ENCODE measurements at regions not wholly inside any gene's neighbourhood (a gene's known extent, or its start where the extent isn't known, plus 50 kb on each side); places are given as distances from the start of the nearest gene placed in this dataset.
"Not testable (repeated sequence)": the region's sequence is repeated elsewhere in the genome, so short reads cannot be mapped to it uniquely, and the experiment has no call there.

- DNase-seq (ENCODE audit: low spot score) = no peak
Measured at GRCh38 chrX:13381514-13381913, 61.7 kb upstream of the ATXN3L start.

DNA sequence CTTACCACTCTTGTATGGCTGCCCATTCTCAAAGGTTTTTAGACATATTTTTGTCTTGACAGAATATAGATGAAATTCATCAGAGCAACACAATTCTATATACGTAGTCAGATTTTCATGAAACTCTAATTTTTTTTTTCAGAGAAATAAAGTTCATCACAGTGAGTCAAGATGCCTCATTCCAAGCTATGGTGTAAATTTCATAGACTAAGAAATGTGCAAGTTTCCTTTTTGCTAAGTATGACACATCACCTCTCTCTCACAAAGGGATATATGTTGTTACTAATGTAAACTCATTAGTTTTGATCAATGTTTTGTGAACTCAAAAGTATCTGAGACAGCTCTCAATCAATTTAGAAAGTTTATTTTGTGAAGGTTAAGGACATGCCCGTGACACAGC lies 60.4 kb upstream of the ATXN3L start:
- no peak for DNase-seq (ENCODE audit: low spot score)

GRCh38 chrX:13378562-13379518 lies 59.0 kb upstream of the ATXN3L start:
- DNase-seq (ENCODE audit: low spot score) = not testable (repeated sequence)

- no peak for DNase-seq (ENCODE audit: low spot score)
Measured at GRCh38 chrX:13377550-13377934, 57.7 kb upstream of the ATXN3L start.

GRCh38 chrX:13376857-13377549 lies 57.1 kb upstream of the ATXN3L start:
- no peak for DNase-seq (ENCODE audit: low spot score)

DNA sequence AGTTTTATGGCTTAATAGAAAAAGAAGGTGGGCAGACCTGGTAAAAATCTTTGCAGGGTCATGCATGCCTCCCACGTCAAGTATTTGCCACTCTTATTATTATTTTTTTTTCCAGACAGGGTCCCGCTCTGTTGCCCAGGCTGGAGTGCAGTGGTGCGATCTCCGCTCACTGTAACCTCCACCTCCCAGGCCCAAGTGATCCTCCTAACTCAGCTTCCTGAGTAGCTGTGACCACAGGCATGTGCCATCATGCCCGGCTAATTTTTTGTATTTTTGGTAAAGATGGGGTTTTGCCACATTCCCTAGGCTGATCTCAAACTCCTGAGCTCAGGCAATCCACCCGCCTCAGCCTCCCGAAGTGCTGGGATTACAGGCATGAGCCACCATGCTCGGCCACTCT lies 55.7 kb upstream of the ATXN3L start:
- DNase-seq (ENCODE audit: low spot score) = not testable (repeated sequence)

DNA sequence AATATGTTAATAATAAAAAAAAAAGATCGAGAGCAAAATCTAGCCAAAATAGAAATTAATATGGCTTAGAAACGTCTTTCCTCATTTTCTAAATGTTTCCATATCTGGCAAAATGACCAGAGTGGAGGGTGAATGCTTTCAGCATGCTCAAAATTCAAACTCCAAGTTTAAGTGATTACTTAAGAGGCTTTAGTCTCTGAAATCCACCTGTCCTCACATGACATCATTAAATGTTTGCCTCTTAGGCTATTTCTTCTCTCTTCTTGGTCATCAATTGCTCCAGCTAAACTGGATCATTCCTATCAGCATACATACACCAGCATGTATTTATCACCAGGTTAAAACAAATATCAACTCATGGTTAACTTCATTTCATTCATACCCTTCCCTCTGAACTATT lies 54.5 kb upstream of the ATXN3L start:
- no peak for DNase-seq (ENCODE audit: low spot score)

GRCh38 chrX:13373431-13374187 lies 53.8 kb upstream of the ATXN3L start:
- no peak for DNase-seq (ENCODE audit: low spot score)

DNA sequence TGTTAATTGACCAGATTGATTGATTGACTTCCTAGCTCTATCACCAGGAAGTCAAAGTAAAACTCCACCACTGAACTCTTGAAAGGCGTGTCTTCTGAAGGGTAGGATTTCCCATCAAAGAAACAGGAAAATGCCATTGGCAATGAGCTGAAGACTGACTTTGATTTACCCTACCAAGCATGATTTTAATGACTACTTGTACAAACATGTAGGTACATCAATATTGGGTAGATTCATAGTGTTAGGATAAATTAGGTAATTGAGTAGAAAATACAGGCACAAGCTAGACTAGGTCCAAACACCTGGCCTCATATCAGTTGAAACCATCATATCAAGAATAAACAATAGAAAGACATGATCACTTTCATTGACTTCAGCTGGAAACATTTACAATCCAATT lies 53.2 kb upstream of the ATXN3L start:
- no peak for DNase-seq (ENCODE audit: low spot score)

DNA sequence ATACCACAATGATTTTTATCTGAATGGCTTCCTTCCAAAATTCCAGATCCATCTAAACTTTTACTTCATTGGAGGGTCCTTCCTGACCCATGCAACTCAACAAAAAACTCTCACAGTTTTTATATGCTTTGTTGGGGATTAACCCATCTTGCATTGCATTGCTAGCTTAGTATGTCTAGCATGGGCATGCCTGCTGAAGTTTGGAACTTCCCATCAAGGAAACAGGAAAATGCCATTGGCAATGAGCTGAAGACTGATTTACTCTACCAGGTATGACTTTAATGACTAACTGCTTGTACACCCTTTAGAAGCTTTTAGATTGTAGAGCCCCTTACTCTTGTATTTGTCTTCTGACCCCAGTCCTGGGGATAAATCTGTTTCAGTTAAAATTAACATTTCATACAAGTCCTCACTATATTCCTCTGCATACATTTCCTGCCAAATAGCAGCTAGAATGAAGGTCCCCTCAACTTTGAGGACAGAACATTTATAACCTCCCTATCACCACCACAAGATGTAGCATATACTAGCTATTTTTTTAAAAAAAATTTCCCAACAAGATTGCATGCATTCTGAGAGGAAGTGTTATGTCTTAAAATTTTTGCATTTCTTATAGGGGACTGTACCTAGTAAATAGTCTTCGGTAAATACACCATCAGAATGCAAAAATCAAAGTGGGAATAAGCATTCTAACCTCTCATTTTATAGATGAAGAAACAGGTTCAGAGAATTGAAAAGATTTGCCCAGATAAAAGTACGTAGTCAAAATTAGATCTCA lies 52.5 kb upstream of the ATXN3L start:
- no peak for DNase-seq (ENCODE audit: low spot score)

- no peak for DNase-seq (ENCODE audit: low spot score)
Measured at GRCh38 chrX:13371186-13371585, 51.3 kb upstream of the ATXN3L start.

GRCh38 chrX:13370713-13371112 lies 50.9 kb upstream of the ATXN3L start:
- no peak for DNase-seq (ENCODE audit: low spot score)
